H1 (cell line): ENCODE measurements at regions not wholly inside any gene's neighbourhood (a gene's known extent, or its start where the extent isn't known, plus 50 kb on each side); places are given as distances from the start of the nearest gene placed in this dataset.

ENCODE experiments used
- CTCF ChIA-PET: fragments of 300-600 bp; sonication (Branson Sonifier 250); formaldehyde crosslinking; loops from one replicate; lab custom pipeline; 2021; ENCODE audit not compliant: partially characterized antibody; lab: Charles Lee
- POLR2A ChIA-PET: fragments of 300-600 bp; sonication (Branson Sonifier 250); formaldehyde crosslinking; loops from one replicate; lab custom pipeline; 2021; ENCODE audit warnings: inconsistent platforms; ENCODE audit not compliant: partially characterized antibody; lab: Charles Lee
- DNase-seq, 2 experiments: peaks; one replicate each; pipeline versions ENCODE4 v3.0.0 to v3.0.0-alpha.2; 2010 to 2022; ENCODE audit warnings: low spot score in 2 of 2, low read depth in 1 of 2, mixed read lengths in 1 of 2
- FAIRE-seq: peaks from 2 replicates; lab custom pipeline; 2011; peaks lifted over from hg19 to GRCh38; lab: Jason Lieb, UNC
- H2AFZ ChIP-seq: 2 replicates; pipeline ENCODE4 v1.8.1; 2012; ENCODE audit warnings: low read length, inconsistent platforms
- H2AK5ac ChIP-seq: 2 replicates; pipeline ENCODE4 v1.6.1; 2013; ENCODE audit warnings: low read depth, low read length
- H2BK120ac ChIP-seq: replicated peaks from 2 replicates; pipeline ENCODE3; 2013; ENCODE audit warnings: low read depth, low read length, inconsistent platforms
- H2BK12ac ChIP-seq: 2 replicates; pipeline ENCODE4 v1.6.1; 2013; ENCODE audit warnings: low read depth, low read length
- H2BK15ac ChIP-seq: 2 replicates; pipeline ENCODE4 v1.6.1; 2013; ENCODE audit warnings: low read length
- H2BK20ac ChIP-seq: 2 replicates; pipeline ENCODE4 v1.6.1; 2013; ENCODE audit warnings: low read length
- H2BK5ac ChIP-seq: 2 replicates; pipeline ENCODE4 v1.6.1; 2013; ENCODE audit warnings: low read depth, low read length
- H3K14ac ChIP-seq: 2 replicates; pipeline ENCODE4 v1.6.1; 2013; ENCODE audit warnings: inconsistent platforms; ENCODE audit not compliant: insufficient read length
- H3K18ac ChIP-seq: 2 replicates; pipeline ENCODE4 v1.6.1; 2013; ENCODE audit warnings: low read length; ENCODE audit errors: extremely low read depth
- H3K23ac ChIP-seq: 2 replicates; pipeline ENCODE4 v1.6.1; 2013; ENCODE audit warnings: inconsistent platforms; ENCODE audit not compliant: insufficient read length
- H3K23me2 ChIP-seq: 2 replicates; pipeline ENCODE4 v1.6.1; 2013; ENCODE audit warnings: low read depth, low read length
- H3K27ac ChIP-seq: 2 replicates; pipeline ENCODE4 v1.6.1; 2011; ENCODE audit warnings: low read depth, low read length, inconsistent platforms
- H3K27me3 ChIP-seq, 4 experiments: replicated peaks in 1 of 4; 1 replicate in 1 of 4; 2 replicates in 3 of 4; pipeline versions ENCODE4 v1.6.1 to v1.8.1; 2011 to 2013; ENCODE audit warnings: low read length in 3 of 4, mild to moderate bottlenecking in 3 of 4, inconsistent platforms in 2 of 4, mixed read lengths in 2 of 4, moderate library complexity in 1 of 4; ENCODE audit not compliant: control insufficient read depth in 3 of 4, insufficient read depth in 3 of 4; ENCODE audit errors: extremely low read depth in 1 of 4
- H3K36me3 ChIP-seq, 4 experiments: 2 replicates each; pipeline versions ENCODE4 v1.6.1 to v1.8.1; 2011 to 2013; ENCODE audit warnings: mild to moderate bottlenecking in 4 of 4, low read length in 3 of 4, moderate library complexity in 2 of 4, control low read depth in 1 of 4, inconsistent platforms in 1 of 4; ENCODE audit not compliant: insufficient read depth in 4 of 4, control insufficient read depth in 2 of 4
- H3K4ac ChIP-seq: replicated peaks from 2 replicates; pipeline ENCODE3; 2013; ENCODE audit warnings: low read length, low read depth, mixed read lengths, inconsistent platforms; ENCODE audit not compliant: insufficient read length
- H3K4me1 ChIP-seq, 4 experiments: replicated peaks in 1 of 4; 1 replicate in 1 of 4; 2 replicates in 3 of 4; pipeline versions ENCODE4 v1.6.1 to v1.8.1; 2011 to 2013; ENCODE audit warnings: low read length in 3 of 4, inconsistent platforms in 2 of 4, mixed read lengths in 1 of 4; ENCODE audit not compliant: insufficient read depth in 4 of 4, control insufficient read depth in 3 of 4
- H3K4me2 ChIP-seq, 2 experiments: 2 replicates each; pipeline versions ENCODE4 v1.6.1 to v1.8.1; 2011 to 2013; ENCODE audit warnings: low read depth in 2 of 2, low read length in 2 of 2, control low read depth in 1 of 2, inconsistent platforms in 1 of 2, mild to moderate bottlenecking in 1 of 2; ENCODE audit not compliant: insufficient read depth in 1 of 2
- H3K4me3 ChIP-seq, 4 experiments: fragments of 200-600, 300-600 bp in 1 of 4; sonication (generic), shearing (Covaris generic), sonication (Bioruptor Twin) in 1 of 4; 2 replicates each; pipeline versions ENCODE4 v1.5.1 to v1.8.1; 2011 to 2016; ENCODE audit warnings: low read length in 4 of 4, low read depth in 3 of 4, control low read depth in 2 of 4, inconsistent platforms in 2 of 4, mild to moderate bottlenecking in 2 of 4, mixed read lengths in 1 of 4, moderate library complexity in 1 of 4; ENCODE audit not compliant: insufficient read depth in 2 of 4; ENCODE audit errors: extremely low read depth in 1 of 4
- H3K56ac ChIP-seq: replicated peaks from 2 replicates; pipeline ENCODE3; 2013; ENCODE audit warnings: low read depth, mild to moderate bottlenecking, mixed read lengths, low read length, inconsistent platforms; ENCODE audit not compliant: insufficient read length
- H3K79me1 ChIP-seq: 2 replicates; pipeline ENCODE4 v1.6.1; 2013; ENCODE audit warnings: low read depth, low read length, control low read depth
- H3K79me2 ChIP-seq, 2 experiments: 2 replicates each; pipeline versions ENCODE4 v1.6.1 to v1.8.1; 2012 to 2013; ENCODE audit warnings: low read length in 2 of 2, mild to moderate bottlenecking in 2 of 2, inconsistent platforms in 1 of 2; ENCODE audit not compliant: insufficient read depth in 2 of 2, control insufficient read depth in 1 of 2
- H3K9ac ChIP-seq, 4 experiments: replicated peaks in 1 of 4; 1 replicate in 1 of 4; 2 replicates in 3 of 4; pipeline versions ENCODE4 v1.6.1 to v1.8.1; 2011 to 2013; ENCODE audit warnings: low read depth in 3 of 4, low read length in 3 of 4, control low read depth in 2 of 4, mild to moderate bottlenecking in 2 of 4, moderate library complexity in 2 of 4, inconsistent platforms in 1 of 4; ENCODE audit errors: extremely low read depth in 1 of 4
- H3K9me3 ChIP-seq, 2 experiments: 2 replicates each; pipeline versions ENCODE4 v1.6.1 to v1.8.1; 2012 to 2013; ENCODE audit warnings: mild to moderate bottlenecking in 2 of 2, moderate library complexity in 2 of 2, control low read depth in 1 of 2, inconsistent platforms in 1 of 2, low read depth in 1 of 2, low read length in 1 of 2, mixed read lengths in 1 of 2; ENCODE audit not compliant: insufficient read depth in 2 of 2
- H4K20me1 ChIP-seq, 2 experiments: replicated peaks in 1 of 2; 2 replicates each; pipeline versions ENCODE3 to v1.8.1; 2011 to 2013; ENCODE audit warnings: inconsistent platforms in 2 of 2, low read length in 2 of 2, mild to moderate bottlenecking in 1 of 2; ENCODE audit not compliant: insufficient read depth in 2 of 2, control insufficient read depth in 1 of 2
- H4K5ac ChIP-seq: 2 replicates; pipeline ENCODE4 v1.6.1; 2013; ENCODE audit warnings: low read length, low read depth, mixed read lengths, inconsistent platforms; ENCODE audit not compliant: insufficient read length
- H4K8ac ChIP-seq: 2 replicates; pipeline ENCODE4 v1.8.0; 2013; ENCODE audit warnings: mild to moderate bottlenecking, moderate library complexity, low read length, inconsistent platforms; ENCODE audit not compliant: insufficient read depth; ENCODE audit errors: extremely low read depth
- H4K91ac ChIP-seq: replicated peaks from 2 replicates; pipeline ENCODE3; 2013; ENCODE audit warnings: low read length, mixed read lengths, inconsistent platforms; ENCODE audit not compliant: insufficient read length
- ATF3 ChIP-seq: IDR thresholded peaks from 2 replicates; pipeline ENCODE4 v1.6.1; 2011; ENCODE audit warnings: low read depth, mild to moderate bottlenecking, low read length; ENCODE audit not compliant: insufficient read depth
- BCL11A ChIP-seq, 2 experiments: IDR thresholded peaks; one replicate each; pipeline ENCODE4 v1.6.1; 2011; ENCODE audit warnings: low read depth in 2 of 2, low read length in 2 of 2, mild to moderate bottlenecking in 2 of 2
- CHD1 ChIP-seq: IDR thresholded peaks from 2 replicates; pipeline ENCODE4 v1.6.1; 2012; ENCODE audit warnings: low read depth, low read length, improper control_type of control experiment
- CTBP2 ChIP-seq: IDR thresholded peaks from 2 replicates; pipeline ENCODE4 v1.7.0; 2011; ENCODE audit warnings: borderline replicate concordance, mild to moderate bottlenecking, moderate library complexity, mixed read lengths, low read length; ENCODE audit not compliant: insufficient read depth, insufficient read length
- JUN ChIP-seq: IDR thresholded peaks from 2 replicates; pipeline ENCODE4 v1.6.1; 2011; ENCODE audit warnings: low read depth, mild to moderate bottlenecking, improper control_type of control experiment, low read length
- KDM4A ChIP-seq: IDR thresholded peaks from one replicate; pipeline ENCODE4 v1.7.1; 2012; ENCODE audit warnings: low read depth, mild to moderate bottlenecking, moderate library complexity, low read length, inconsistent platforms; ENCODE audit not compliant: severe bottlenecking
- MAX ChIP-seq: IDR thresholded peaks from 2 replicates; pipeline ENCODE4 v1.6.1; 2012; ENCODE audit warnings: inconsistent platforms
- NANOG ChIP-seq: IDR thresholded peaks from 2 replicates; pipeline ENCODE4 v1.6.1; 2011; ENCODE audit warnings: low read length, low read depth, mild to moderate bottlenecking, inconsistent platforms; ENCODE audit not compliant: insufficient read depth, poor library complexity, severe bottlenecking
- POU5F1 ChIP-seq: IDR thresholded peaks from 2 replicates; pipeline ENCODE4 v1.6.1; 2011; ENCODE audit warnings: low read depth, mild to moderate bottlenecking, low read length, moderate library complexity
- RNF2 ChIP-seq: fragments of 200-900, 300-1000 bp; sonication (generic); IDR thresholded peaks from 2 replicates; pipeline ENCODE4 v1.7.1; 2016; ENCODE audit warnings: borderline replicate concordance, low read depth, mild to moderate bottlenecking, antibody characterized with exemption, low read length; ENCODE audit not compliant: poor library complexity, severe bottlenecking; ENCODE audit errors: missing control alignments
- RXRA ChIP-seq: IDR thresholded peaks from 2 replicates; pipeline ENCODE4 v1.6.1; 2011; ENCODE audit warnings: low read depth, mild to moderate bottlenecking, low read length, moderate library complexity; ENCODE audit not compliant: insufficient read depth
- SP2 ChIP-seq: IDR thresholded peaks from 2 replicates; pipeline ENCODE4 v1.6.1; 2012; ENCODE audit warnings: mild to moderate bottlenecking, low read length, inconsistent platforms
- ZNF274 ChIP-seq: IDR thresholded peaks from 2 replicates; pipeline ENCODE4 v1.7.0; 2012; ENCODE audit warnings: low read length, borderline replicate concordance; ENCODE audit errors: extremely low read depth
- WGBS, 2 experiments: shearing (Covaris generic) in 1 of 2; methylation state at CpG; one replicate each; pipeline versions ENCODE4 v1.1.6 to v1.1.7; 2013 to 2015; ENCODE audit warnings: low lambda C conversion rate in 2 of 2, mixed read lengths in 2 of 2, inconsistent platforms in 1 of 2, low coverage in 1 of 2, missing lambda C conversion rate in 1 of 2; ENCODE audit not compliant: insufficient replicate concordance in 2 of 2, insufficient coverage in 1 of 2, insufficient read length in 1 of 2; ENCODE audit errors: extremely low coverage in 1 of 2, missing lambda C conversion rate in 1 of 2; 5-methylcytosine and 5-hydroxymethylcytosine counted together

GRCh38 chr4:112905728-112906127, 143.7 kb upstream of the ANK2 start:
- FAIRE-seq: no peak
- no peak overlapping the region for H3K4me2 ChIP-seq
- CTCF ChIA-PET: interaction anchor here (0.6 to 1.8 kb wide), 7 partner anchors 9 to 256 kb away, joined by 3 to 4 read pairs (median 3); no protein-coding TSS in a partner anchor

More at GRCh38 chr4:112905728-112906127, 143.7 kb upstream of the ANK2 start:
- Histone ChIP-seq H3K23me2 (no peaks in the 10 kb centered on the region), H4K20me1 (no peaks in the 10 kb centered on the region), H3K23ac (no peak overlapping the region), H2BK120ac (no peak overlapping the region), H3K14ac (no peak overlapping the region), H4K5ac (no peak overlapping the region), H3K4me1 (peaks cover 0 to 3% (median 2%) of the 10 kb centered on the region in 4 experiments; a peak in 3 of 7 replicates), H3K18ac (no peak overlapping the region), H3K36me3 (no peaks in the 10 kb centered on the region; a peak in 1 of 8 replicates), H3K56ac (no peak overlapping the region), H4K91ac (no peak overlapping the region), H2BK15ac (no peak overlapping the region), H3K9ac (no peak overlapping the region), H3K9me3 (no peaks in the 10 kb centered on the region), H3K79me1 (no peaks in the 10 kb centered on the region), H2BK5ac (no peak overlapping the region), H3K4ac (no peak overlapping the region), H2AK5ac (no peak overlapping the region), H3K27ac (no peak overlapping the region), H3K79me2 (no peaks in the 10 kb centered on the region), H3K27me3 (no peaks in the 10 kb centered on the region), H2BK12ac (no peak overlapping the region), H2AFZ (no peak overlapping the region), H3K4me3 (no peak overlapping the region), H4K8ac (no peak overlapping the region), H2BK20ac (no peak overlapping the region)
- no peak for TF ChIP-seq CHD1
- TF ChIP-seq ATF3: no peak
- no peak for TF ChIP-seq RNF2
- TF ChIP-seq MAX: no peak
- no peak for TF ChIP-seq RXRA
- TF ChIP-seq BCL11A (IDR thresholded peaks at IDR 0.05; ENCODE audit: low read depth in 2 of 2, low read length in 2 of 2): no peak
- TF ChIP-seq NANOG: no peak
- TF ChIP-seq SP2: no peak
- no peak for TF ChIP-seq POU5F1
- no peak for TF ChIP-seq JUN
- TF ChIP-seq ZNF274: no peak
- TF ChIP-seq CTBP2: no peak
- no peak for TF ChIP-seq KDM4A
- DNase-seq: no peak
- POLR2A ChIA-PET: interaction anchor here (1.1 kb wide), 1 partner anchor 9 kb away, joined by 5 read pairs; no protein-coding TSS in a partner anchor
- WGBS, 2 experiments: 91% methylated on average over 4 of the region's 4 CpGs; no CpG with 5 or more reads in 1 of the 2 experiments
